Hepatocyte (in vitro differentiated cells): ENCODE measurements at regions not wholly inside any gene's neighbourhood (a gene's known extent, or its start where the extent isn't known, plus 50 kb on each side); places are given as distances from the start of the nearest gene placed in this dataset.

Source experiments
- EZH2phosphoT487 ChIP-seq: fragments of 200-600 bp; sonication (generic); IDR thresholded peaks from one replicate; pipeline ENCODE4 v1.6.1; 2018; ENCODE audit warnings: antibody characterized with exemption, mild to moderate bottlenecking, low read depth, moderate library complexity; ENCODE audit not compliant: unreplicated experiment, severe bottlenecking
- TF ChIP-seq, protein P1 (sequence below): fragments of 200-600 bp; sonication (generic); IDR thresholded peaks from 2 replicates; pipeline ENCODE4 v1.5.1; 2016; ENCODE audit warnings: antibody characterized with exemption, mild to moderate bottlenecking; ENCODE audit not compliant: poor library complexity

DNA sequence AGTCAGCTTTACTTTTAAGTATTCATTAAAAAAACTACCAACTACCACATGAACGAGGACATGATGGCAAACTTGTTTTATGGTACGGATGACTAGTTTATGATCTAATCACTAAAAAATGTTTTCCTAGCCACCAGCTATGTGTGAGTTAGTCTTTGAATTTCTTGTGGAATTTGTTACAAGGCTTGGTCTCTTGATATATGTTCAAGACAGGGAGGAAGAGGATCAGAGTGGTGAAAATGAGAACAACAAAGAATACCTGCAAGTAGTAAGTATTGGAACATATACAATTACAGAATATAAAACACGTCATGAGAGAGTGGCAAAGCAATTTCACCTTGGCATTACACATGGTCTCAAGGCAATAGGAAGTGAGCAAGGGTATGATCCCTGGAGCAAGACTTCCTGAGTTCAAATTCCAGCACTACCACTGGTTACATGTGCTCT, 548.6 kb upstream of the TLE4 start:
- TF ChIP-seq, protein P1, sequence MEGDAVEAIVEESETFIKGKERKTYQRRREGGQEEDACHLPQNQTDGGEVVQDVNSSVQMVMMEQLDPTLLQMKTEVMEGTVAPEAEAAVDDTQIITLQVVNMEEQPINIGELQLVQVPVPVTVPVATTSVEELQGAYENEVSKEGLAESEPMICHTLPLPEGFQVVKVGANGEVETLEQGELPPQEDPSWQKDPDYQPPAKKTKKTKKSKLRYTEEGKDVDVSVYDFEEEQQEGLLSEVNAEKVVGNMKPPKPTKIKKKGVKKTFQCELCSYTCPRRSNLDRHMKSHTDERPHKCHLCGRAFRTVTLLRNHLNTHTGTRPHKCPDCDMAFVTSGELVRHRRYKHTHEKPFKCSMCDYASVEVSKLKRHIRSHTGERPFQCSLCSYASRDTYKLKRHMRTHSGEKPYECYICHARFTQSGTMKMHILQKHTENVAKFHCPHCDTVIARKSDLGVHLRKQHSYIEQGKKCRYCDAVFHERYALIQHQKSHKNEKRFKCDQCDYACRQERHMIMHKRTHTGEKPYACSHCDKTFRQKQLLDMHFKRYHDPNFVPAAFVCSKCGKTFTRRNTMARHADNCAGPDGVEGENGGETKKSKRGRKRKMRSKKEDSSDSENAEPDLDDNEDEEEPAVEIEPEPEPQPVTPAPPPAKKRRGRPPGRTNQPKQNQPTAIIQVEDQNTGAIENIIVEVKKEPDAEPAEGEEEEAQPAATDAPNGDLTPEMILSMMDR, result no peak
- no peak for TF ChIP-seq EZH2phosphoT487
